ENCODE measurements at regions not wholly inside any gene's neighbourhood (a gene's known extent, or its start where the extent isn't known, plus 50 kb on each side); places are given as distances from the start of the nearest gene placed in this dataset.

DNA sequence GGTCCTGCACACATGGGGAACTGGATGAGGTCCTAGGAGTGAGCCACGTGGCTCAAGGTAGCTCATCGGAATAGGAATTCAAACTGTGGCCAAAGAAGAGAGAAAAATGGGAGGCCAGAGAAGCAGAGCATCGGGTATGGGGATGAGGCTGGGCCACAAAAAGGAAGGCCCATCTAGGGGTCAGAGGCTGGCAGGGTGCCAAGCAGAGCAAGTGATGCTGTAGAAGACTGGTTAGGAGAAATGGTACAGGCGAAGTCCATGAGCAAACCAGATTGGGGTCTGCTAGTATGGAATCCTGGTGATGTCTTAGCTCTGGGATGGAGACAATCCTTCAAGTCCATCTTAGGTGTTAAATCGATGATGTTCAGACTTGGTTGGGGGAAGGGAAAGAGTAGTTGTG is 68.0 kb downstream of the TEX35 start:
- Histone ChIP-seq H2AFZ (no peak overlapping the region), H3K79me2 (replicated peaks; ENCODE audit: insufficient read depth) (no peaks in the 10 kb centered on the region), H4K20me1 (replicated peaks; ENCODE audit: insufficient read depth) (no peaks in the 10 kb centered on the region), H3K4me3 (no peak overlapping the region), H3K27me3 (ENCODE audit: insufficient read depth) (no peaks in the 10 kb centered on the region), H3F3A (replicated peaks; ENCODE audit: low read depth) (no peaks in the 10 kb centered on the region), H3K4me1 (ENCODE audit: insufficient read depth) (peaks cover 41% of the 10 kb centered on the region), H3K27ac (ENCODE audit: low read depth) (peak overlapping the region; percentile 35; the same call in 1 of the 2 replicates), H3K4me2 (peak overlapping the region; percentile 63), H3K9me2 (ENCODE audit: insufficient read depth) (no peaks in the 10 kb centered on the region), H3K36me3 (ENCODE audit: insufficient read depth) (no peaks in the 10 kb centered on the region)
- Mint-ChIP-seq H3K9me3 (no peaks in the 10 kb centered on the region), H3K36me3 (ENCODE audit: low read depth) (no peaks in the 10 kb centered on the region), H3K27ac (peak overlapping the region; percentile 32; the same call in 1 of the 2 replicates), H3K27me3 (ENCODE audit: insufficient read depth, low read depth, poor library complexity) (peaks cover 8% of the 10 kb centered on the region), H3K4me3 (no peak overlapping the region), H3K4me1 (peaks cover 58% of the 10 kb centered on the region)
- DNase-seq (ENCODE audit: low spot score) (no peak), ATAC-seq (no peak)
- no peak for TF ChIP-seq CREB1 (CRISPR knock-in tag; IDR thresholded peaks at IDR 0.05; ENCODE audit: low read depth)
- TF ChIP-seq, protein P1, sequence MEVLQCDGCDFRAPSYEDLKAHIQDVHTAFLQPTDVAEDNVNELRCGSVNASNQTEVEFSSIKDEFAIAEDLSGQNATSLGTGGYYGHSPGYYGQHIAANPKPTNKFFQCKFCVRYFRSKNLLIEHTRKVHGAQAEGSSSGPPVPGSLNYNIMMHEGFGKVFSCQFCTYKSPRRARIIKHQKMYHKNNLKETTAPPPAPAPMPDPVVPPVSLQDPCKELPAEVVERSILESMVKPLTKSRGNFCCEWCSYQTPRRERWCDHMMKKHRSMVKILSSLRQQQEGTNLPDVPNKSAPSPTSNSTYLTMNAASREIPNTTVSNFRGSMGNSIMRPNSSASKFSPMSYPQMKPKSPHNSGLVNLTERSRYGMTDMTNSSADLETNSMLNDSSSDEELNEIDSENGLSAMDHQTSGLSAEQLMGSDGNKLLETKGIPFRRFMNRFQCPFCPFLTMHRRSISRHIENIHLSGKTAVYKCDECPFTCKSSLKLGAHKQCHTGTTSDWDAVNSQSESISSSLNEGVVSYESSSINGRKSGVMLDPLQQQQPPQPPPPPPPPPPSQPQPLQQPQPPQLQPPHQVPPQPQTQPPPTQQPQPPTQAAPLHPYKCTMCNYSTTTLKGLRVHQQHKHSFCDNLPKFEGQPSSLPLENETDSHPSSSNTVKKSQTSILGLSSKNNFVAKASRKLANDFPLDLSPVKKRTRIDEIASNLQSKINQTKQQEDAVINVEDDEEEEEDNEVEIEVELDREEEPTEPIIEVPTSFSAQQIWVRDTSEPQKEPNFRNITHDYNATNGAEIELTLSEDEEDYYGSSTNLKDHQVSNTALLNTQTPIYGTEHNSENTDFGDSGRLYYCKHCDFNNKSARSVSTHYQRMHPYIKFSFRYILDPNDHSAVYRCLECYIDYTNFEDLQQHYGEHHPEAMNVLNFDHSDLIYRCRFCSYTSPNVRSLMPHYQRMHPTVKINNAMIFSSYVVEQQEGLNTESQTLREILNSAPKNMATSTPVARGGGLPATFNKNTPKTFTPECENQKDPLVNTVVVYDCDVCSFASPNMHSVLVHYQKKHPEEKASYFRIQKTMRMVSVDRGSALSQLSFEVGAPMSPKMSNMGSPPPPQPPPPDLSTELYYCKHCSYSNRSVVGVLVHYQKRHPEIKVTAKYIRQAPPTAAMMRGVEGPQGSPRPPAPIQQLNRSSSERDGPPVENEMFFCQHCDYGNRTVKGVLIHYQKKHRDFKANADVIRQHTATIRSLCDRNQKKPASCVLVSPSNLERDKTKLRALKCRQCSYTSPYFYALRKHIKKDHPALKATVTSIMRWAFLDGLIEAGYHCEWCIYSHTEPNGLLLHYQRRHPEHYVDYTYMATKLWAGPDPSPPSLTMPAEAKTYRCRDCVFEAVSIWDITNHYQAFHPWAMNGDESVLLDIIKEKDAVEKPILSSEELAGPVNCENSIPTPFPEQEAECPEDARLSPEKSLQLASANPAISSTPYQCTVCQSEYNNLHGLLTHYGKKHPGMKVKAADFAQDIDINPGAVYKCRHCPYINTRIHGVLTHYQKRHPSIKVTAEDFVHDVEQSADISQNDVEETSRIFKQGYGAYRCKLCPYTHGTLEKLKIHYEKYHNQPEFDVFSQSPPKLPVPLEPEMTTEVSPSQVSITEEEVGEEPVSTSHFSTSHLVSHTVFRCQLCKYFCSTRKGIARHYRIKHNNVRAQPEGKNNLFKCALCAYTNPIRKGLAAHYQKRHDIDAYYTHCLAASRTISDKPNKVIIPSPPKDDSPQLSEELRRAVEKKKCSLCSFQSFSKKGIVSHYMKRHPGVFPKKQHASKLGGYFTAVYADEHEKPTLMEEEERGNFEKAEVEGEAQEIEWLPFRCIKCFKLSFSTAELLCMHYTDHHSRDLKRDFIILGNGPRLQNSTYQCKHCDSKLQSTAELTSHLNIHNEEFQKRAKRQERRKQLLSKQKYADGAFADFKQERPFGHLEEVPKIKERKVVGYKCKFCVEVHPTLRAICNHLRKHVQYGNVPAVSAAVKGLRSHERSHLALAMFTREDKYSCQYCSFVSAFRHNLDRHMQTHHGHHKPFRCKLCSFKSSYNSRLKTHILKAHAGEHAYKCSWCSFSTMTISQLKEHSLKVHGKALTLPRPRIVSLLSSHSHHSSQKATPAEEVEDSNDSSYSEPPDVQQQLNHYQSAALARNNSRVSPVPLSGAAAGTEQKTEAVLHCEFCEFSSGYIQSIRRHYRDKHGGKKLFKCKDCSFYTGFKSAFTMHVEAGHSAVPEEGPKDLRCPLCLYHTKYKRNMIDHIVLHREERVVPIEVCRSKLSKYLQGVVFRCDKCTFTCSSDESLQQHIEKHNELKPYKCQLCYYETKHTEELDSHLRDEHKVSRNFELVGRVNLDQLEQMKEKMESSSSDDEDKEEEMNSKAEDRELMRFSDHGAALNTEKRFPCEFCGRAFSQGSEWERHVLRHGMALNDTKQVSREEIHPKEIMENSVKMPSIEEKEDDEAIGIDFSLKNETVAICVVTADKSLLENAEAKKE (CRISPR knock-in tag; IDR thresholded peaks at IDR 0.05) = no peak
- TF ChIP-seq JUNB (IDR thresholded peaks at IDR 0.05; ENCODE audit: unreplicated experiment) = no peak
- TF ChIP-seq, protein P2, sequence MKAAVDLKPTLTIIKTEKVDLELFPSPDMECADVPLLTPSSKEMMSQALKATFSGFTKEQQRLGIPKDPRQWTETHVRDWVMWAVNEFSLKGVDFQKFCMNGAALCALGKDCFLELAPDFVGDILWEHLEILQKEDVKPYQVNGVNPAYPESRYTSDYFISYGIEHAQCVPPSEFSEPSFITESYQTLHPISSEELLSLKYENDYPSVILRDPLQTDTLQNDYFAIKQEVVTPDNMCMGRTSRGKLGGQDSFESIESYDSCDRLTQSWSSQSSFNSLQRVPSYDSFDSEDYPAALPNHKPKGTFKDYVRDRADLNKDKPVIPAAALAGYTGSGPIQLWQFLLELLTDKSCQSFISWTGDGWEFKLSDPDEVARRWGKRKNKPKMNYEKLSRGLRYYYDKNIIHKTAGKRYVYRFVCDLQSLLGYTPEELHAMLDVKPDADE (IDR thresholded peaks at IDR 0.05) = no peak
- TF ChIP-seq STAT1 (IDR thresholded peaks at IDR 0.05; ENCODE audit: unreplicated experiment) = no peak
